Epidermal melanocyte (primary cell): ENCODE measurements at regions not wholly inside any gene's neighbourhood (a gene's known extent, or its start where the extent isn't known, plus 50 kb on each side); places are given as distances from the start of the nearest gene placed in this dataset.

ENCODE experiments used
- DNase-seq: peaks from one replicate; pipeline ENCODE4 v3.0.0; 2011; ENCODE audit warnings: low spot score; ENCODE audit not compliant: insufficient read length

DNA sequence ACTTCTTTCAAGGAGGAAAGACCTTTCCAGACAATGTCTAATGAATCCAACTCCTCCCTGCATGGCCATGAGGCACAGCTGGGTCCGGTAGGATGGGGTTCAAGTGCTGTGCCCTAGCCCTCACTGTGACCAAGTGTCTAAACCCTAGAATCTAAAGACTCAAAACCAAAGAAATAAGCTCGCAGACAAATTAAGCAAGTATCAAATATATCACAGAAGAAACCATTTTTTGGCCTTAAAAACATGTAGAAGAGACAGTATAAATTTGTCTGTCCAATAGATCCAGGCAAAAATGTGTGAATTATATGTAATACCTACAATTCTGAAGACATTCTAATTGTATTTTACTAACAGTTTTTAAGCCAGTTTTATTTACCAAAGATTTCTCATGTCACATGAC, 56.4 kb upstream of the WDR17 start:
- no peak for DNase-seq

DNA sequence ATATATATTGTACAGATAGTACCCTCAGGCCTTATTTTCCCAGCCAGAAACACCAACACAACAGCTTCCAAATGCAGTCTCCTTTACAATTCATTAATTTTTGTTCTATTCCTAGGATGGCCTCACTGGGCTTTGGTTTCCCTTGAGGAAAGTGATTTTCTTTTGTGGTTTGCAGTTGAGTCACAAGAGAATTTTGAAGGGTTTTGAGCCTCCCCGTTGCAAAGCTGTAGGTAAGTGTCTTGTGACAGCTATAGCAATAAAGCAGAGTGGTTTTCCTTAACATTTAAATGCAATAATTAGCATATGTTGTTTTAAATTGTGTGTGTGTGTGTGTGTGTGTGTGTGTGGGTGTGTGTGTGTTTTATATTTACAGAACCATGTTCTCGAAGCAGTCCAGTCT, 54.1 kb upstream of the WDR17 start:
- DNase-seq, result no peak

DNA sequence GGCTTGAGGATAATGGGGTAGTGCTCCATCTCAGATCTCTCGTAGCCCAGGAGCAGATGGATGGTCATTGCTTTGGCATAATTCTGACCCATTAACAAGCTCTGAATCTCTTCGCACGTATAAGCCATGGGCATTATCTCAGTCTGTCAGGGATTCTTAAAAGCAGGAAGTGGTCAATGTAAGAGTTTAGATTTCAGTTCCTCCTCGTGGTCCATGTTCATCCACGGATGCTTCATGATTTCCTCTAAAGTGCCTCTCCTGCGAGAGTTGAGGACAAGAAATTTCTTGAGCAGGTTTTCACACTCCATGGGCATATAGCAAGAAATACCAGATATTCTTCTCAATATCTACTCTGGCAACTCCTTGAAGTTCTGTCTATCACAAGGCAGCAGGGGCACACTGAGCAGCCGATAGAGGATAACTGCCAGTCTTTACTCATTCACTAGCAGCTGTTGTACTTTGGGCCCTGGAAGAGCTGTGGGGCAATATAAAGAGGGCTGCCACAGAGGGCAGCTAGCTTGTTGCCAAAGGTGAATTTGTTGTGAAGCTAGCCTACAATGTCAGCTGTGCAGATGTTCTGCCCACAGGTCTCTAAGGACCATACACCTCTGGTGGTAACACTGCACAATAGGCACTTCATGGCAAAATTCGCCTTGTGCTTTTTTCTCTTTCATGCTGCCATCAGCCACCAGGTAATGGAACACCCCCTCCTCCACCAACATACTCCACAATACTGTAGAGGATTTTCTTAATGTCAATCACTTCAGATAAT, 52.0 kb upstream of the WDR17 start:
- DNase-seq, result no peak

DNA sequence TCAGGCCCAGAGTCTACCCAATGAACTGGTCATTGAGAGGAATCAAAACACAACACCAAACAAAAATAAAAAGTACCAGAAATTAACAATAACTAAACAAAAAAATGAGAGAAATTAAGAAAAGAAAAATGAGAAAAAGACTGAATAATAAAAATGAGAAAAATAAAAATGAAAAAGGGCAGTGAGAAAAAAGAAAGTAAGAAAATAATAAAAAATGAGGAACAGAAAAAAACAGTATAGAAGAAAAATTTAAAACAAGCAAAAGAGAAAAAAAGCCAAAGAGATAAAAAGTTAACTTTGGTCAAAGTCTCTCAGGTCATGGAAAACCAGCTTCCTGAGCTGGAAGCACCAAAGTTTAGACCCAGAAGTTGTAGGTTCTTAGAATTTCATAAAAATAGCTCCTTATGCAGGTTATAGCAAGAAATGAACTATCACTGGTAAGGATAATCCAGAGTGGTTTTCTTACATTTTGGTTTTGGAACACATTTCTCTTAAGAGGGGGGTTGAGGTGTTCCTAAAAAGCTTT, 51.0 kb upstream of the WDR17 start:
- DNase-seq, result no peak
